ENCODE measurements at regions not wholly inside any gene's neighbourhood (a gene's known extent, or its start where the extent isn't known, plus 50 kb on each side); places are given as distances from the start of the nearest gene placed in this dataset.

DNA sequence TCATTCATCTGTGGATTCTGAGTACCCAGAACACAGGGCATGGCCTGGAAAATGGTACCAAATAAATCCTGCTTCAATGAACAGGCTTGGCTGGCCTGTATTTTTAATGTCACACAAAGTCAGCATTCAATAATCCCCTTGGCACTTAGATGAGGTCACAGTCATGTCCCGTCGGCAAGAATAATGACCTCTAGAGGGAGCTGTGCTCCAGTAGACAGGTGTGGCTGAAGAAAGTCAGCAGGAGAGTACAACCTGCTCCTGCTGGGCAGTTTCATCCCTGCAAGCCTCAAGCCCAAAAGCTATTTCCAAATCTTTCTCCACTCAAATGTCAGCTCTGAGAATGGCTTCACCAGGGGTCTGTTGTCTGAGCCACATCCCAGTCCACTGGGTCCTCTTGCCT, 404.0 kb upstream of the F9 start:
- TF ChIP-seq, protein P1, sequence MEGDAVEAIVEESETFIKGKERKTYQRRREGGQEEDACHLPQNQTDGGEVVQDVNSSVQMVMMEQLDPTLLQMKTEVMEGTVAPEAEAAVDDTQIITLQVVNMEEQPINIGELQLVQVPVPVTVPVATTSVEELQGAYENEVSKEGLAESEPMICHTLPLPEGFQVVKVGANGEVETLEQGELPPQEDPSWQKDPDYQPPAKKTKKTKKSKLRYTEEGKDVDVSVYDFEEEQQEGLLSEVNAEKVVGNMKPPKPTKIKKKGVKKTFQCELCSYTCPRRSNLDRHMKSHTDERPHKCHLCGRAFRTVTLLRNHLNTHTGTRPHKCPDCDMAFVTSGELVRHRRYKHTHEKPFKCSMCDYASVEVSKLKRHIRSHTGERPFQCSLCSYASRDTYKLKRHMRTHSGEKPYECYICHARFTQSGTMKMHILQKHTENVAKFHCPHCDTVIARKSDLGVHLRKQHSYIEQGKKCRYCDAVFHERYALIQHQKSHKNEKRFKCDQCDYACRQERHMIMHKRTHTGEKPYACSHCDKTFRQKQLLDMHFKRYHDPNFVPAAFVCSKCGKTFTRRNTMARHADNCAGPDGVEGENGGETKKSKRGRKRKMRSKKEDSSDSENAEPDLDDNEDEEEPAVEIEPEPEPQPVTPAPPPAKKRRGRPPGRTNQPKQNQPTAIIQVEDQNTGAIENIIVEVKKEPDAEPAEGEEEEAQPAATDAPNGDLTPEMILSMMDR (IDR thresholded peaks at IDR 0.05) = peak in 5 of 6 experiments; percentile 23 to 56 (median 41)
- TF ChIP-seq POLR2A (IDR thresholded peaks at IDR 0.05) = no peak

Measured in esophagus squamous epithelium (tissue), 4 donors.